22Rv1 (cell line): ENCODE measurements at regions not wholly inside any gene's neighbourhood (a gene's known extent, or its start where the extent isn't known, plus 50 kb on each side); places are given as distances from the start of the nearest gene placed in this dataset.

ENCODE experiments used
- H3K27ac ChIP-seq: fragments of 450-650 bp; 2 replicates; pipeline ENCODE4 v1.5.1; 2017
- ZFX ChIP-seq: fragments of 450-650 bp; IDR thresholded peaks from 2 replicates; pipeline ENCODE4 v1.6.1; 2017; ENCODE audit warnings: antibody characterized with exemption, borderline replicate concordance
- TF ChIP-seq, protein P1 (sequence below): fragments of 450-650 bp; IDR thresholded peaks from 2 replicates; pipeline ENCODE4 v1.5.1; 2017; ENCODE audit warnings: mild to moderate bottlenecking

GRCh38 chr6:113642714-113643406 lies 214.3 kb upstream of the MARCKS start:
- H3K27ac ChIP-seq = peak overlapping the region; percentile 97
- TF ChIP-seq, protein P1, sequence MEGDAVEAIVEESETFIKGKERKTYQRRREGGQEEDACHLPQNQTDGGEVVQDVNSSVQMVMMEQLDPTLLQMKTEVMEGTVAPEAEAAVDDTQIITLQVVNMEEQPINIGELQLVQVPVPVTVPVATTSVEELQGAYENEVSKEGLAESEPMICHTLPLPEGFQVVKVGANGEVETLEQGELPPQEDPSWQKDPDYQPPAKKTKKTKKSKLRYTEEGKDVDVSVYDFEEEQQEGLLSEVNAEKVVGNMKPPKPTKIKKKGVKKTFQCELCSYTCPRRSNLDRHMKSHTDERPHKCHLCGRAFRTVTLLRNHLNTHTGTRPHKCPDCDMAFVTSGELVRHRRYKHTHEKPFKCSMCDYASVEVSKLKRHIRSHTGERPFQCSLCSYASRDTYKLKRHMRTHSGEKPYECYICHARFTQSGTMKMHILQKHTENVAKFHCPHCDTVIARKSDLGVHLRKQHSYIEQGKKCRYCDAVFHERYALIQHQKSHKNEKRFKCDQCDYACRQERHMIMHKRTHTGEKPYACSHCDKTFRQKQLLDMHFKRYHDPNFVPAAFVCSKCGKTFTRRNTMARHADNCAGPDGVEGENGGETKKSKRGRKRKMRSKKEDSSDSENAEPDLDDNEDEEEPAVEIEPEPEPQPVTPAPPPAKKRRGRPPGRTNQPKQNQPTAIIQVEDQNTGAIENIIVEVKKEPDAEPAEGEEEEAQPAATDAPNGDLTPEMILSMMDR = no peak
- TF ChIP-seq ZFX = no peak

DNA sequence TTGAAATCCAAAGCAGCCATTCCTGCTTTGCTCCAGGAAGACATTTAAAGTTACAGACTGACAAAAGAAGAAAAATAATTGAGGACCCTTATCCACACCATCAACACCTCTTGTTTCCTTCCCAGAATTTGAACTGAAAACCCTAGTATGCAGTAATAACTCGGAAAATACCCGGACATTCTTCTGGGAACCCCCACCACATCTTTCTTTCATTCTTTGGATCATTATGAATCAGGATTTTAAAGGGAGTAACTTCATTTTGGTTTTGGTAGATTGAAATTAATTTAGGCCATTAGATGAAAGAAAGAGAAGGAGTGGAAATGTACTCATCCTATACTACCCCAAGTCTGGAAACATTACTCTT lies 213.8 kb upstream of the MARCKS start:
- TF ChIP-seq ZFX = no peak
- TF ChIP-seq, protein P1 = no peak
- H3K27ac ChIP-seq = peak overlapping the region; percentile 97

DNA sequence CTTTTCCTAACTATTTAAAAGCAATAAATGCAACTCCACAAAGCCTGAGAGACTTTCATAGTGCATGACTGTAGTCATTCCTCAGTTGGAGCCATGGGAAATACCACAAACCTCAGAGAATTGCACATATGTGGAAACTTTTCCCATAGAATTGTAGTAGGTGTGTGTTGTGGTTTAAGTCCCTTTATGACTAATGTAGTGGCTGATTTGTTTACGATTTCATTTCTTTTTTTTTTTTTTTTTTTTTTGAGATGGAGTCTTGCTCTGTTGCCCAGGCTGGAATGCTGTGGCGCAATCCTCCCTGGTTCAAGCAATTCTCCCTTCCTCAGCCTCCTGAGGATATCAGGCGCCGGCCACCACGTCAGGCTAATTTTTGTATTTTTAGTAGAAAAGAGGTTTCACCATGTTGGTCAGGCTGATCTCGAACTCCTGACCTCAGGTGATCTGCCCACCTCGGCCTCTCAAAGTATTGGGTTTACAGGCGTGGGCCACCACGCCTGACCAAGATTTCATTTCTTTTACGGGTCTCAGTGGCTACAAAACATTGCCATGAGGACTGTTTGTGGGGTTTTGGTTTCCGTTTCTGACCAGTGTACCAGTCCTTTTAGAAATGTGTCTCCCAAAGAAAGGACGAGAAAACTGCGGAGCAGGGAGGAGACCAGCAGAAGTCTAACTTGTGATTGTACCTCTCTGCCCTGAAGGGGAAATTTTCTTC lies 212.1 kb upstream of the MARCKS start:
- H3K27ac ChIP-seq = no peak overlapping the region; the same call in 1 of the 2 replicates
- TF ChIP-seq, protein P1 = no peak
- no peak for TF ChIP-seq ZFX

GRCh38 chr6:113645576-113645970 lies 211.6 kb upstream of the MARCKS start:
- TF ChIP-seq ZFX = no peak
- TF ChIP-seq, protein P1 = no peak
- no peak overlapping the region for H3K27ac ChIP-seq

DNA sequence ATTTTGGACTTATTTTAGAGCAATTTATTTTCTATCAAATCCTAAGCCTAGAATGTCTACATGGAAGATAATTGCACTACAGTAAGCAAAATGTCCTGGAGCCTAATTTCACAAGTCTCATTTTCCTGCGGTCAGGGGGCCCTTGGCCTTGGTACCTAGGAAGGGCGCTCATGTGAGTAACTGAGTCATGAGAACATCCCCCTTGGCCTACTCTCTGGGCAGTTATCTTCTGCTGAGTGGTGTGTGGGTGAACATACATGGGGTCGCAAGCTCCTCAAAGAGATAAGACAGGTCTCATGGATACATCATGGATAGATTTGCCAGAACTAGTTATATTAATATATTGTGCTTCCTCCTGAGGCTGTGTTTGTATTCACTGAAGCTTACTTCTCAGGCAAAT lies 211.2 kb upstream of the MARCKS start:
- no peak overlapping the region for H3K27ac ChIP-seq
- TF ChIP-seq, protein P1 = no peak
- TF ChIP-seq ZFX = no peak

DNA sequence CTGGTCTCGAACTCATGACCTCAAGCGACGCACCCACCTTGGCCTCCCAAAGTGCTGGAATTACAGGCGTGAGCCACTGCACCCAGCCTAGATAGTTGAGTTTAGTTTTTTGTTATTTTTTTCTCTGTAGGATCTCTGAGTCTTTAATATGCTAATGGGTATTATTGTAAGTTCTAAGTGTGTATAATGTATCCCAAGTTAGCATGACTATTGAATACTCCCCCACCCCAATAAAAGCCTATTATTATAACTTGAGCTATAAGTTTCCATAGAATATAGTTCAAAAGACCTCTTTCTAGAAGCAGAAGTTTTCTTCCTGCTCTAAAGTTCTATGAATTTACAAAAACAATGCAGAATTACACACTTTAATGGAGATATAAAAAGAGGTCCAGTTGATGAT lies 210.4 kb upstream of the MARCKS start:
- TF ChIP-seq, protein P1 = no peak
- TF ChIP-seq ZFX = no peak
- H3K27ac ChIP-seq = no peak overlapping the region
